GM21786 (cell line): ENCODE measurements at regions not wholly inside any gene's neighbourhood (a gene's known extent, or its start where the extent isn't known, plus 50 kb on each side); places are given as distances from the start of the nearest gene placed in this dataset.
"Not testable (repeated sequence)": the region's sequence is repeated elsewhere in the genome, so short reads cannot be mapped to it uniquely, and the experiment has no call there.

Source experiments
- ATAC-seq: cut with Tn5 transposase; IDR thresholded peaks from one replicate; pipeline ENCODE4 v1.9.1; 2021; ENCODE audit not compliant: unreplicated experiment

GRCh38 chr4:107470173-107470572 lies 249.9 kb downstream of the PAPSS1 start:
- no peak for ATAC-seq

- no peak for ATAC-seq
Measured at GRCh38 chr4:107468812-107469211, 251.2 kb downstream of the PAPSS1 start.

GRCh38 chr4:107468156-107468555 lies 251.9 kb downstream of the PAPSS1 start:
- no peak for ATAC-seq

DNA sequence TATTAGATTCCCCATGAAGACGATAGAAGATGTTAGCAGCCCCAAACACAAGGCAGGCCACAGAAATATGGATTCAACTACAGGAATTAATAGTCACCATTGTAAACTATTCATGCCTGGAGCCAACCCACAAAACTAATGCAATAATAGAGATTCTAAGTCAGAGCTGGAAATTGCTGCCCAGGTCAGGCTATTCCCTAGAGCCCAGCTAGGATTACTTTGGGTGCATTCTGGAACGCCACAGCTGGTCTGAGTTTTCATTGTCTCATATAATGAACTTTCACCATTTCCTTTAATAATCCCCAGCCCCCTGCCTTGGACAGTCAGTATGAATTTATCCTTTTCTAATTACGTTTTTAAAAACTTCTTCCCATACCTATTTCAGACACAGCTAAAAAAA lies 252.6 kb downstream of the PAPSS1 start:
- no peak for ATAC-seq

GRCh38 chr4:107458194-107458593 lies 261.8 kb downstream of the PAPSS1 start:
- no peak for ATAC-seq

GRCh38 chr4:107453987-107454386 lies 266.0 kb downstream of the PAPSS1 start:
- ATAC-seq: no peak

GRCh38 chr4:107452717-107453630 lies 267.1 kb downstream of the PAPSS1 start:
- ATAC-seq: no peak

DNA sequence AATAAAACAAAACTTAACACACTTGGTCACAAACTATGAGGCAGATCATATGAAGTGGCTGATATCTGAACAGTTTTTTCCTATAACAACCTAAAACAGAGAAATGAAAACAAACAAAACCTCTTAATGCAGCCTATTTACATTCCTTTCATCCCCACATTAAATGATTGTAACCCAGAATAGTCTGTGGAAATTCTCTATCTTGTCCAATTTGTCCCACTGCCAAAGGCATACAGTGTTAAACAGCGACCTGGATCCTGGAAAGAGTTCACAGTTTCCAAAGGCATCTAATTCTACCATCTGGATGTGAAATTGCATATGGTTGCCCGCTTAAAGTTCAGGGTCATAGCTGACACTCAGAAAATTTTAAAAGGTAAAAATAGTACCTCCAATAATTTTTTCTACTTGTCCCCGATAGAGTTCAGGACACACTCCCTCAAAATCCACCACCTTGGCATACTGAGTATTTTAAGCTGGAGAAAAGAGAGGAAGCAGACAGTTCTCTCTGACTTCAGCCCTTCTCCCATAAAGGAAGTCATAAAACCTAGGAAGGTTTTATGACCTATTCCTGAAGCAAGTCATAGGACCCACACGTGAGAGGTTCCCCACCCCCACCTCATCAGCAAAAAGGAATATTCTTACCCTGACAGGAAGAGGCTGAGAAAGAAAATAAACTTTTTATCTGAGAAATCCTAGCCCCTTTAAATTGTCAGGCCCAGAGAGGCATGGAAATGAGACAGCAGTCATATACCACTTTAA lies 270.2 kb downstream of the PAPSS1 start:
- no peak for ATAC-seq

DNA sequence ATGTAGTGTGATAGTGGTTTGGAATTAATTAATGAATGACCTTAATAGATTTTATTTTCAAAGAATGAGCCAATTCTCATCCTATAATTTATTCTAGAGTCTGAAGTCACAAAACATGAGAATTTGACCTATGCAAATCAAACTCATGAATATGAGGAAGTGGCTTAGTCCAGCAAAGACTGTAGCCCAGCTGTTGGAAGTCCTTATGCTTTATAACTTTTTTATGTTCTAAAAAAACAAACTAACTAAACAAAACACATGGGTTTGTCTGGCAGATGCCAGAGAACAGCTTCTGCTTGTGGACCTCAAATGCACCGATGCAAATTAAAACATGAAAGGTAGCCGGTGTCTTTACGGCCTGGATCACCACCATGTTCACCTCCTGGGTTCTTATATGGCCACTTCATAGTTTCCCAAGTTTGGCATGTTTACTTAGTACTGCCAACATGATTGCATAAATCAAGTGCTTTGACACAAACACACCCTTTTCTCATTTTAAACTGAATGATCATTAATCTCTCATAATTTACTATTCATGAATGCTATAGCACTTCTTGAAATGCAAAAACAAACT lies 277.4 kb downstream of the PAPSS1 start:
- ATAC-seq: no peak

- no peak for ATAC-seq
Measured at GRCh38 chr4:107439401-107439800, 280.6 kb downstream of the PAPSS1 start.

- ATAC-seq: not testable (repeated sequence)
Measured at GRCh38 chr4:107436471-107436870, 283.6 kb downstream of the PAPSS1 start.

GRCh38 chr4:107432451-107432850 lies 287.6 kb downstream of the PAPSS1 start:
- no peak for ATAC-seq

- no peak for ATAC-seq
Measured at GRCh38 chr4:107423677-107424405, 296.2 kb downstream of the PAPSS1 start.

DNA sequence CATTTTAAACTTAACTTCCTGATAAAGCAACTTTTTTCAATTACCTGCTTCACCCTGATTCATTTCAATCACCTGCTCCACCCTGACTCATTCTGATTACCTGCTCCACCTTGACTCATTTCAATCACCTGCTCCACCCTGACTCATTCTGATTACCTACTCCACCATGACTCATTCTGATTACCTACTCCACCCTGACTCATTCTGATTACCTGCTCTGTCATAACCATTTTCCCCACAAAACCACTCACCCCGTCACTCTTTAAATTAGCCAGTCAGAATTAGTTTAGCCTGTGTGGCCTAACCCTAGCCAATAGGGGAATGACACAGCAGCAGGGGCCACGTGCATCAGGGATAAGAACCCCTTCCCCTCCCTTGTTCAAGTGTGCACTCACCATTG lies 300.5 kb downstream of the PAPSS1 start:
- not testable (repeated sequence) for ATAC-seq

- no peak for ATAC-seq
Measured at GRCh38 chr4:107419052-107419451, 301.0 kb downstream of the PAPSS1 start.

- not testable (repeated sequence) for ATAC-seq
Measured at GRCh38 chr4:107415490-107415889, 304.5 kb downstream of the PAPSS1 start.

GRCh38 chr4:107409872-107410271 lies 310.2 kb downstream of the PAPSS1 start:
- ATAC-seq: not testable (repeated sequence)

DNA sequence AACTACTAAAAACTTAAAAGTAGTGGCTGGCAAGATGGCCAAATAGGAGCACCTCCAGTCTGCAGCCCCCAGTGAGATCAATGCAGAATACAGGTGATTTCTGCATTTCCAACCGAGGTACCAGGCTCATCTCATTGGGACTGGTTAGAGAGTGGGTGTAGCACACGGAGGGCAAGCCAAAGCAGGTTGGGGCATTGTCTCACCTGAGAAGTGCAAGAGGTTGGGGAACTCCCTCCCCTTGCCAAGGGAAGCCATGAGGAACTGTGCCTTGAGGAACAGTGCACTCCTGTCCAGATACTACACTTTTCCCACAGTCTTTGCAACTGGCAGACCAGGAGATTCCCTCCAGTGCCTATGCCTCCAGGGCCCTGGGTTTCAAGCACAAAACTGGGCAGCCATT lies 311.1 kb downstream of the PAPSS1 start:
- no peak for ATAC-seq

GRCh38 chr4:107404591-107405300 lies 315.3 kb downstream of the PAPSS1 start:
- ATAC-seq: no peak

- no peak for ATAC-seq
Measured at GRCh38 chr4:107402291-107402690, 317.7 kb downstream of the PAPSS1 start.
